OCI-LY3 (cell line): ENCODE measurements at regions not wholly inside any gene's neighbourhood (a gene's known extent, or its start where the extent isn't known, plus 50 kb on each side); places are given as distances from the start of the nearest gene placed in this dataset.

Experiments used
- H2AFZ ChIP-seq: fragments of 200-600, 300-600 bp; shearing (Covaris generic); 2 replicates; pipeline ENCODE4 v1.6.0; 2014; ENCODE audit warnings: antibody characterized with exemption, low read depth, low read length
- H3K27ac ChIP-seq: fragments of 200-600, 300-600 bp; sonication (generic); 2 replicates; pipeline ENCODE4 v1.5.1; 2014; ENCODE audit warnings: mild to moderate bottlenecking, low read length, moderate library complexity, mixed read lengths
- H3K27me3 ChIP-seq: fragments of 200-600, 300-600 bp; sonication (generic); 2 replicates; pipeline ENCODE4 v1.6.1; 2014; ENCODE audit warnings: low read depth, low read length, mixed read lengths
- H3K36me3 ChIP-seq: fragments of 200-600, 300-600 bp; sonication (generic); replicated peaks from 2 replicates; pipeline ENCODE3; 2014; ENCODE audit warnings: low read depth, low read length, mixed read lengths
- H3K4me1 ChIP-seq: fragments of 300-600, 200-600 bp; sonication (generic); 2 replicates; pipeline ENCODE4 v1.6.1; 2014; ENCODE audit warnings: low read length, mixed read lengths
- H3K4me2 ChIP-seq: fragments of 200-600, 300-600 bp; sonication (generic); 2 replicates; pipeline ENCODE4 v1.6.1; 2014; ENCODE audit warnings: low read length, mixed read lengths
- H3K4me3 ChIP-seq: fragments of 300-600, 200-600 bp; sonication (generic); 2 replicates; pipeline ENCODE4 v1.5.1; 2014; ENCODE audit warnings: antibody characterized with exemption, mild to moderate bottlenecking, low read length, moderate library complexity
- H3K79me2 ChIP-seq: fragments of 300-600, 200-600 bp; shearing (Covaris generic); 2 replicates; pipeline ENCODE4 v1.6.1; 2014; ENCODE audit warnings: mild to moderate bottlenecking, low read length, mixed read lengths
- H3K9ac ChIP-seq: fragments of 300-600, 200-600 bp; shearing (Covaris generic); 2 replicates; pipeline ENCODE4 v1.6.0; 2014; ENCODE audit warnings: mild to moderate bottlenecking, low read length, moderate library complexity
- H3K9me3 ChIP-seq: fragments of 200-600, 300-600 bp; shearing (Covaris generic); 2 replicates; pipeline ENCODE4 v1.6.1; 2014; ENCODE audit warnings: low read length, mixed read lengths; ENCODE audit not compliant: insufficient read depth
- H4K20me1 ChIP-seq: fragments of 200-600, 300-600 bp; sonication (generic); 2 replicates; pipeline ENCODE4 v1.6.1; 2016; ENCODE audit warnings: low read length, mixed read lengths; ENCODE audit not compliant: insufficient read depth
- CTCF ChIP-seq: fragments of 200-600, 300-600 bp; sonication (generic); IDR thresholded peaks from 2 replicates; pipeline ENCODE4 v1.5.1; 2014; ENCODE audit warnings: antibody characterized with exemption, low read length, low read depth
- EZH2phosphoT487 ChIP-seq: fragments of 200-600 bp; shearing (Covaris generic); IDR thresholded peaks from 2 replicates; pipeline ENCODE4 v1.6.1; 2018; ENCODE audit warnings: antibody characterized with exemption, mixed run types, low read depth

- no peak overlapping the region for H3K4me3 ChIP-seq
- peaks cover 6% of the 10 kb centered on the region; the same call in 1 of the 2 replicates for H3K4me1 ChIP-seq
- TF ChIP-seq CTCF: no peak
- no peak for TF ChIP-seq EZH2phosphoT487
- H3K9ac ChIP-seq: no peak overlapping the region
- no peak overlapping the region for H2AFZ ChIP-seq
- no peak overlapping the region for H3K27ac ChIP-seq
- no peaks in the 10 kb centered on the region for H3K79me2 ChIP-seq
- H3K9me3 ChIP-seq: no peaks in the 10 kb centered on the region
- peaks cover 5% of the 10 kb centered on the region for H3K27me3 ChIP-seq
- no peaks in the 10 kb centered on the region for H4K20me1 ChIP-seq
- H3K4me2 ChIP-seq: no peak overlapping the region
- H3K36me3 ChIP-seq: no peaks in the 10 kb centered on the region
Measured at GRCh38 chr5:68544648-68545552, 329.3 kb downstream of the PIK3R1 start.

- H3K79me2 ChIP-seq: no peaks in the 10 kb centered on the region
- H3K27me3 ChIP-seq: no peaks in the 10 kb centered on the region
- peaks cover 6% of the 10 kb centered on the region; the same call in 1 of the 2 replicates for H3K4me1 ChIP-seq
Measured at GRCh38 chr5:68545636-68546295, 330.2 kb downstream of the PIK3R1 start.

GRCh38 chr5:68547056-68547455 is 331.5 kb downstream of the PIK3R1 start:
- Histone ChIP-seq H3K9ac (no peak overlapping the region), H3K4me1 (peaks cover 6% of the 10 kb centered on the region; the same call in 1 of the 2 replicates), H3K36me3 (no peaks in the 10 kb centered on the region), H3K4me2 (no peak overlapping the region), H3K27me3 (no peaks in the 10 kb centered on the region), H4K20me1 (no peaks in the 10 kb centered on the region), H3K9me3 (no peaks in the 10 kb centered on the region), H2AFZ (no peak overlapping the region), H3K4me3 (no peak overlapping the region), H3K79me2 (no peaks in the 10 kb centered on the region), H3K27ac (no peak overlapping the region)
- TF ChIP-seq EZH2phosphoT487 (no peak), CTCF (no peak)

More at GRCh38 chr5:68545636-68546295, 330.2 kb downstream of the PIK3R1 start:
- H3K4me2 ChIP-seq: no peak overlapping the region
- no peak overlapping the region for H3K9ac ChIP-seq
- no peaks in the 10 kb centered on the region for H3K9me3 ChIP-seq
- no peak overlapping the region for H3K4me3 ChIP-seq
- H3K27ac ChIP-seq: no peak overlapping the region
- H3K36me3 ChIP-seq: no peaks in the 10 kb centered on the region
- H4K20me1 ChIP-seq: no peaks in the 10 kb centered on the region
- H2AFZ ChIP-seq: no peak overlapping the region
- no peak for TF ChIP-seq CTCF
- no peak for TF ChIP-seq EZH2phosphoT487

- H3K36me3 ChIP-seq: no peaks in the 10 kb centered on the region
- H3K79me2 ChIP-seq: no peaks in the 10 kb centered on the region
- no peak overlapping the region for H2AFZ ChIP-seq
- no peaks in the 10 kb centered on the region for H3K27me3 ChIP-seq
- H3K27ac ChIP-seq: no peak overlapping the region
- H4K20me1 ChIP-seq: no peaks in the 10 kb centered on the region
- H3K4me2 ChIP-seq: no peak overlapping the region
- no peaks in the 10 kb centered on the region for H3K9me3 ChIP-seq
- no peak overlapping the region for H3K9ac ChIP-seq
- no peak overlapping the region for H3K4me3 ChIP-seq
- no peak for TF ChIP-seq EZH2phosphoT487
- TF ChIP-seq CTCF: no peak
- peaks cover 6% of the 10 kb centered on the region; the same call in 1 of the 2 replicates for H3K4me1 ChIP-seq
Measured at GRCh38 chr5:68547622-68548021, 332.1 kb downstream of the PIK3R1 start.
